Coronary artery (tissue), 2 donors: ENCODE measurements at regions not wholly inside any gene's neighbourhood (a gene's known extent, or its start where the extent isn't known, plus 50 kb on each side); places are given as distances from the start of the nearest gene placed in this dataset.

ENCODE experiments used
- DNase-seq: peaks from one replicate; pipeline ENCODE4 v3.0.0-alpha.2; 2017; ENCODE audit warnings: low spot score
- H3K27ac ChIP-seq, 2 donors: fragments of 200-600 bp; sonication (generic); one replicate each; pipeline ENCODE4 v1.5.1; 2016 to 2019
- H3K4me3 ChIP-seq: fragments of 200-600 bp; sonication (generic); 2 replicates; pipeline ENCODE4 v1.5.1; 2016; ENCODE audit warnings: mild to moderate bottlenecking, moderate library complexity
- TF ChIP-seq, protein P1 (sequence below): fragments of 200-600 bp; sonication (generic); IDR thresholded peaks from one replicate; pipeline ENCODE4 v1.5.1; 2019; ENCODE audit warnings: antibody characterized with exemption

DNA sequence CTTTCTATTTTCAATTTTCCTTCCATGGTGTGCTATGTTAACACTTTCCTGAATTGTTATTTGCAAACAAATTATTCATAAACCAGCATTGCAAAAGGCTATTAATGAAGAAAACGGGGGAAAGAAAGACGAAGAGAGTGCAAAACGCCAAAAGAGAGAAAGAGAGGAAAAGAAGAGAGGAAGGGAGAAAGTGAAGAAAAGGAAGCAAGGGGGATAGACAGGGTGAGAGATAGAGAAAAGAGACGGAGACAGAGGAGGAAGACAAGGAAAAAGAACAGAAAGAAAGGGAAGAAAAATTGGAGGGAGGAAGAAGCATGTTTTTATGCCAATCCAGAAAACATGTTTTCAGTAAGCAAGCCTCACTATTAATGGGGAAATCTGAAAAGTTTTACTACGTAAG lies 310.6 kb downstream of the TFEC start:
- TF ChIP-seq, protein P1, sequence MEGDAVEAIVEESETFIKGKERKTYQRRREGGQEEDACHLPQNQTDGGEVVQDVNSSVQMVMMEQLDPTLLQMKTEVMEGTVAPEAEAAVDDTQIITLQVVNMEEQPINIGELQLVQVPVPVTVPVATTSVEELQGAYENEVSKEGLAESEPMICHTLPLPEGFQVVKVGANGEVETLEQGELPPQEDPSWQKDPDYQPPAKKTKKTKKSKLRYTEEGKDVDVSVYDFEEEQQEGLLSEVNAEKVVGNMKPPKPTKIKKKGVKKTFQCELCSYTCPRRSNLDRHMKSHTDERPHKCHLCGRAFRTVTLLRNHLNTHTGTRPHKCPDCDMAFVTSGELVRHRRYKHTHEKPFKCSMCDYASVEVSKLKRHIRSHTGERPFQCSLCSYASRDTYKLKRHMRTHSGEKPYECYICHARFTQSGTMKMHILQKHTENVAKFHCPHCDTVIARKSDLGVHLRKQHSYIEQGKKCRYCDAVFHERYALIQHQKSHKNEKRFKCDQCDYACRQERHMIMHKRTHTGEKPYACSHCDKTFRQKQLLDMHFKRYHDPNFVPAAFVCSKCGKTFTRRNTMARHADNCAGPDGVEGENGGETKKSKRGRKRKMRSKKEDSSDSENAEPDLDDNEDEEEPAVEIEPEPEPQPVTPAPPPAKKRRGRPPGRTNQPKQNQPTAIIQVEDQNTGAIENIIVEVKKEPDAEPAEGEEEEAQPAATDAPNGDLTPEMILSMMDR, result no peak
- no peak for DNase-seq
- Histone ChIP-seq H3K4me3 (no peak overlapping the region), H3K27ac (no peak overlapping the region)

DNA sequence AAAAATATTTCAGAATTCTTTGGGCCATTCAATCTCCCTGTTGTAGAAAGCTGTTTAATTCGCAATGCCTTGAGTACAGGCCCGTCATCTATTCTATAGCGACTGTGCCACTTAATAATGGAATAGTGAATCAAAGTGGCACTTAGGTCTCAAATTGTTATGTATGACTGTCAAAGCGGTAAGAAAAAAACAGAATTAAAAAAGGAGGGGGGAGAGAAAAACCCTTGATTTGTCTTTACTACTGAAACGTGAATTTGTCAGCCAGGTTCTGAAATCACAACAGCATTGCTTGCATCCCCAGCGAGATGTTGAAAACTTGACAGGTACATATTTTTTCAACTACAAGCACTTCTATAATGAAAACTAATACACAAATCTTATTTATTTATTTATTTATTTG lies 320.9 kb downstream of the TFEC start:
- H3K27ac ChIP-seq, result no peak overlapping the region
- TF ChIP-seq, protein P1, result no peak
- H3K4me3 ChIP-seq, result no peak overlapping the region
- no peak for DNase-seq

DNA sequence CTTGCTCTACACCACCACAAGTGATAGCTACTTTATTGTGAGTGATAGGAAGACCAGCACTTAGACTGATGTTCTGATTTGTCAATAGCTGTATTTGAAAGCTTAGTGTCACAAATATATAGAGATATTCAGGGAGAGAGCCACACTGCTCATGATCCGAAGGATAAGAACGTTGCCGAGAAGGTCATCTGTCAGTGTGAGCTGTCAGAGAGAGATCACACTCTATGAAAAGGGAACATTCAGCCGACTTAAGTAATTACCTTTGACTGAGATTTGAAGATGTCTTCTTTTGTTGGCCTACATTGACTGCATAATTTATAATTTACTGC lies 322.6 kb downstream of the TFEC start:
- TF ChIP-seq, protein P1, result no peak
- no peak overlapping the region for H3K4me3 ChIP-seq
- DNase-seq, result no peak
- H3K27ac ChIP-seq, result no peak overlapping the region

DNA sequence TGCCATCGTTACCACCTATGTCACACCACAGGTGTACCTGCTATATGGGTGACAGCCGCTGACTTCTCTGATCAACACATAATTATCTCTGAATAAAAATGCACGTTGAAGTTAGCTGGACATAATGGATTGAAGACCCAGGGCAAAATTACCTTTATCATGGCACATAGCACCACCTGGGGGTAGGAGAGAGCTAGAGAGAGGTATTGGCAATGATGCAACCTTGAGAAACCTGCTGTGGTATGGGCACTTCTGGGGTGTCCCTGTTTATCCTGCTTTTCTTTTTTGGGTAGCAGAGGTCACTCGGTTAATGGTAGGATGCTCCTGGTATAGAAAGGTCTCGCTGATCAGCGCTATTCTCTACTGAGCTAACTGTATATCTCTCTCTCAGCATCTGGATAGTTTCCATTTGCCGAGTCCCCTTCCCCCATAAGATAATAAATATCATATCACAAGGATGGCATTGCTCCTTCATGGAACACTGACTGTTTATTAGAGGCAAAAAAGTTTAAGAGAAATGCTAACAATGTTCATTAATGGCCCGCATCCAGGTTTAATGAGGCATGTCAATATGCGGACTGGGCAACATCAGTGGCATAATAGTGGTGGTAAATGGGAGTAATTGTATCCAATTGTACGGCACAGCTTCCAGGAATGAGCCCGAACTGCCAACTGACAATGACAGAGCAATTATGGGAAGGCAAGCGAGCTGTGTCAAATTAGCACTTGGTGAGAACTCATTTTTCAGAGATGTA lies 323.1 kb downstream of the TFEC start:
- no peak overlapping the region for H3K27ac ChIP-seq
- DNase-seq, result no peak
- TF ChIP-seq, protein P1, result no peak
- no peak overlapping the region for H3K4me3 ChIP-seq

DNA sequence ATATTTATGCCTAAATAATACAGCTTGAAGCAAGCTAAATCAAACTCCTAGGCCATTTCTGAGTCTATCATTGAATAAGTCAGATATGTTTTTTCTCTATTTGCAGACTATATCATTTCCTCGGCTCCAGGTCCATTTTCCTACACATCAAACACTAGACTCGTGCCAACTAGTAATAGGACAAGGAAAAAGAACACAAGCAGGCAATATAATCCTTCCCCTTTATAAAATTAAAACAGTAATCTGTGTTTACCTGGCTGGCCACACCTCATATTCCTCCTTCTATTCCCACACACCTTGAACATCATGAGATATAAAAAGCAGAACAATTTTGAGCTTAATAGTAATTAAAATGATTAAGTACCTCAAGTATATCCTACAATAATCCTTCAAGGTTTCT lies 325.7 kb downstream of the TFEC start:
- TF ChIP-seq, protein P1, result no peak
- Histone ChIP-seq H3K27ac (no peak overlapping the region), H3K4me3 (no peak overlapping the region)
- DNase-seq, result no peak

DNA sequence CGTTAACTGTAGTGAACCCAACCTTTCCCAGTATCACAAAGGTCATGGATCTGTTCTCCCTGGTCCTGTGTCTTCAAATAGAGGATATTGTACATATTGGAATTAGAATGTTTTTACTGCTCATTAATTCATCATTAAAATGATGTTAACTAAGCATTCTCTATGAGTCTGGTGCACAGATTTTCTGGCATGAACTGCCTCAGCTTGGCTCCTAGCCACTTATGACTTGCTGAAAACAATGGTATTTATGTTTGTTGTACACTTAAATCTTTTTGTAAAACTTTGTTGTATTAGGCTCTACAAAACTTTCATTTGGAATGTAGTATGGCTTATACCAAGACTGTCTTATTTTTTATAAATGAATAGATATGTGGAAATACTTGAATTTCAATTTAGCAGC lies 329.4 kb downstream of the TFEC start:
- no peak for DNase-seq
- no peak overlapping the region for H3K4me3 ChIP-seq
- H3K27ac ChIP-seq, result no peak overlapping the region
- TF ChIP-seq, protein P1, result no peak

DNA sequence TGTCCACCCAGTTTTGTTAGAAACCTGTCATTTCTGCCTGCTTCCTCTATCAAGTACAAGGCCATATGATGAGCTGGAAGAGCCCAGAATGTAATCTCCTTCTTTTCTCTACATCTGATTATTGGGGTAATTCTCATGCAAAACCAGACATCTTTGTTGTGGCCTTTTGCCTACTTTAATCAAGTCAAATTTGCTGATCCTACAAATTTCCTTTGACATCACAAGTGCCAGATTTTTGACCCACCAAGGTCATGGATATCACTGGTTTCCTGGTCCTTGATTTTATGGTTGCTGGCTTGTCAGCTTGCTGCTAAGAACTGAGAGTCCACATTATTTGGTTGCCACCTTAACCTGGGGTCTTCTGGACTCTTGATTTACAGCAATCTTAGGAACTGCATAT lies 336.1 kb downstream of the TFEC start:
- no peak overlapping the region for H3K27ac ChIP-seq
- TF ChIP-seq, protein P1, result no peak
- DNase-seq, result no peak
- no peak overlapping the region for H3K4me3 ChIP-seq
